GM12878 (cell line): ENCODE measurements at regions not wholly inside any gene's neighbourhood (a gene's known extent, or its start where the extent isn't known, plus 50 kb on each side); places are given as distances from the start of the nearest gene placed in this dataset.

Experiments
- ATAC-seq: fragments of 200-7000 bp; cut with Tn5 transposase; 3 replicates; pipeline ENCODE4 v1.9.1; 2020; ENCODE audit warnings: mild to moderate bottlenecking, moderate library complexity
- BruUV-seq: library from RNA; stranded (reverse); fragments of 400-500 nt; replicated peaks from 2 replicates; lab custom pipeline; 2021; lab: Mats Ljungman, UMichigan
- CTCF ChIA-PET: fragments of 300-600 bp; sonication (Branson Sonifier 250); formaldehyde crosslinking; extraction: SDS; loops from one replicate; lab custom pipeline; 2021; ENCODE audit warnings: inconsistent platforms; lab: Yijun Ruan, JAX
- POLR2A ChIA-PET: fragments of 350-600 bp; formaldehyde crosslinking; extraction: SDS; loops from one replicate; lab custom pipeline; 2021; ENCODE audit warnings: inconsistent platforms; lab: Charles Lee
- RAD21 ChIA-PET: fragments of 300-600 bp; sonication (Branson Sonifier 250); formaldehyde crosslinking; loops from one replicate; lab custom pipeline; 2023; ENCODE audit warnings: antibody characterized with exemption; ENCODE audit not compliant: unreplicated experiment; lab: Charles Lee
- SMC1A ChIA-PET: fragments of 300-600 bp; sonication (Branson Sonifier 250); formaldehyde crosslinking; loops from one replicate; lab custom pipeline; 2023; ENCODE audit not compliant: unreplicated experiment, uncharacterized antibody; lab: Charles Lee
- DNase-seq: peaks from one replicate; pipeline ENCODE4 v3.0.0-alpha.2; 2011; ENCODE audit warnings: low read depth, low spot score
- FAIRE-seq: peaks from 3 replicates; lab custom pipeline; 2011; peaks lifted over from hg19 to GRCh38; lab: Jason Lieb, UNC
- H2AFZ ChIP-seq: 2 replicates; pipeline ENCODE4 v1.6.0; 2011; ENCODE audit warnings: low read depth, low read length, control low read depth; ENCODE audit not compliant: control insufficient read depth
- H3K27ac ChIP-seq: 2 replicates; pipeline ENCODE4 v1.5.1; 2011; ENCODE audit warnings: control low read depth; ENCODE audit not compliant: control insufficient read depth, insufficient read depth
- H3K27me3 ChIP-seq, 2 experiments: replicated peaks in 1 of 2; 2 replicates each; pipeline versions ENCODE4 v1.6.0 to v1.6.1; 2011; ENCODE audit warnings: low read length in 1 of 2; ENCODE audit not compliant: control insufficient read depth in 2 of 2, insufficient read depth in 2 of 2
- H3K36me3 ChIP-seq, 2 experiments: 2 replicates each; pipeline ENCODE4 v1.5.1; 2011; ENCODE audit warnings: low read length in 1 of 2; ENCODE audit not compliant: control insufficient read depth in 2 of 2, insufficient read depth in 2 of 2
- H3K4me1 ChIP-seq: 2 replicates; pipeline ENCODE4 v1.6.1; 2011; ENCODE audit warnings: mild to moderate bottlenecking, low read length, moderate library complexity, mixed read lengths; ENCODE audit not compliant: control insufficient read depth, insufficient read depth
- H3K4me2 ChIP-seq: 2 replicates; pipeline ENCODE4 v1.6.0; 2011; ENCODE audit warnings: control low read depth; ENCODE audit not compliant: control insufficient read depth, insufficient read depth
- H3K4me3 ChIP-seq: fragments of 200-600 bp; sonication (generic); 2 replicates; pipeline ENCODE4 v1.5.1; 2016
- H3K79me2 ChIP-seq: 2 replicates; pipeline ENCODE4 v1.6.0; 2011; ENCODE audit warnings: low read length; ENCODE audit not compliant: control insufficient read depth, insufficient read depth
- H3K9ac ChIP-seq: 2 replicates; pipeline ENCODE4 v1.8.0; 2011; ENCODE audit warnings: low read length, control low read depth, mixed read lengths; ENCODE audit not compliant: control insufficient read depth, insufficient read depth
- H3K9me3 ChIP-seq: replicated peaks from 3 replicates; pipeline ENCODE4 v1.5.1; 2011; ENCODE audit warnings: mild to moderate bottlenecking, low read length; ENCODE audit not compliant: control insufficient read depth, insufficient read depth
- H4K20me1 ChIP-seq: 2 replicates; pipeline ENCODE4 v1.6.0; 2011; ENCODE audit not compliant: control insufficient read depth, insufficient read depth
- BCL11A ChIP-seq: IDR thresholded peaks from 2 replicates; pipeline ENCODE4 v1.6.1; 2011; ENCODE audit warnings: low read depth, low read length
- CEBPZ ChIP-seq: fragments of 150-350 bp; IDR thresholded peaks from 2 replicates; pipeline ENCODE4 v1.6.1; 2016; ENCODE audit warnings: low read depth, low read length
- FOXM1 ChIP-seq: IDR thresholded peaks from 2 replicates; pipeline ENCODE4 v1.6.1; 2012; ENCODE audit warnings: low read depth, mild to moderate bottlenecking, inconsistent platforms, low read length, moderate library complexity
- HCFC1 ChIP-seq: fragments of 150-350 bp; IDR thresholded peaks from 2 replicates; pipeline ENCODE4 v1.6.1; 2014; ENCODE audit warnings: low read length
- JUND ChIP-seq: IDR thresholded peaks from 2 replicates; pipeline ENCODE4 v1.6.1; 2012; ENCODE audit warnings: low read depth, mild to moderate bottlenecking, low read length, improper control_type of control experiment, moderate library complexity
- RBBP5 ChIP-seq: fragments of 200-600 bp; sonication (generic); conservative IDR thresholded peaks from 2 replicates; pipeline ENCODE4 v1.6.1; 2016
- TCF12 ChIP-seq: IDR thresholded peaks from 2 replicates; pipeline ENCODE4 v1.6.1; 2011; ENCODE audit warnings: low read depth, mild to moderate bottlenecking, low read length
- ZBTB40 ChIP-seq: fragments of 450-650 bp; IDR thresholded peaks from 2 replicates; pipeline ENCODE4 v1.6.1; 2016; ENCODE audit warnings: mild to moderate bottlenecking, moderate library complexity, borderline replicate concordance
- in situ Hi-C: fragments of 300-500 bp; cut with MboI; formaldehyde crosslinking; loops from 9 replicates; pipeline ENCODE4 v1.14.3; 2018; ENCODE audit warnings: mixed read lengths
- intact Hi-C: fragments of 100-400 bp; cut with micrococcal nuclease; formaldehyde crosslinking; loops from one replicate; pipeline ENCODE4 v1.14.2; 2022; ENCODE audit not compliant: unreplicated experiment

- no peaks in the 10 kb centered on the region for H3K4me1 ChIP-seq
- no peak for DNase-seq
- H4K20me1 ChIP-seq = no peaks in the 10 kb centered on the region
- no peak overlapping the region for H2AFZ ChIP-seq
- H3K79me2 ChIP-seq = no peaks in the 10 kb centered on the region
- SMC1A ChIA-PET = no interaction called here
- intact Hi-C loops = no loop called here
- no peak overlapping the region for H3K9ac ChIP-seq
- POLR2A ChIA-PET = no interaction called here
- no peak for FAIRE-seq
- ATAC-seq = no peak
- TF ChIP-seq RBBP5 (no peak), ZBTB40 (no peak), HCFC1 (no peak), JUND (no peak), TCF12 (no peak), FOXM1 (no peak), CEBPZ (no peak), BCL11A (no peak)
- in situ Hi-C loops = no loop called here
- no peaks in the 10 kb centered on the region for H3K27me3 ChIP-seq
- no peak overlapping the region for H3K27ac ChIP-seq
- CTCF ChIA-PET = interaction anchor here (0.6 to 0.9 kb wide), 3 partner anchors 27 to 631 kb away, joined by 3 read pairs; no protein-coding TSS in a partner anchor
- no TSS peak for BruUV-seq
- H3K9me3 ChIP-seq = no peaks in the 10 kb centered on the region
- no peaks in the 10 kb centered on the region for H3K36me3 ChIP-seq
- H3K4me3 ChIP-seq = no peak overlapping the region
- no peak overlapping the region for H3K4me2 ChIP-seq
- RAD21 ChIA-PET = no interaction called here
Measured at GRCh38 chr1:96361961-96362360, 359.6 kb upstream of the PTBP2 start.
